ENCODE measurements at regions not wholly inside any gene's neighbourhood (a gene's known extent, or its start where the extent isn't known, plus 50 kb on each side); places are given as distances from the start of the nearest gene placed in this dataset.

DNA sequence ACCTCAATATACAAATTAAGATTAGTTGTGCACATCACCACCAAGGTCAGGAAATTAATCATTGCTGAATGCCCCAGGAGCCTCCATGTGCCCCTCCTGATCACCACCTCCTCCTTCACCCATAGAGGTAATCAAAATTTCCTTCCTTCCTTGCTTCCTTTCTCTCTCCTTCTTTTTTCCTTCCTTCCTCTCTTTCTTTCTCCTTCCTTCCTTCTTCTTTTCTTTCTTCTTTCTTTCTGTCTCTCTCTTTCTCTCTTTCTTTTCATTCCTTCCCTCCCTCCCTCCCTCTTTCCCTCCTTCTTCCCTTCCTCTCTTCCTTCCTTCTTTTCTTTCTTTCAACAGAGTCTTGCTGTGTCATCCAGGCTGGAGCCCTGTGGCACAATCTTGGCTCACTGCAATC lies 67.9 kb upstream of the FTH1 start:
- intact Hi-C loops (cut with micrococcal nuclease; ENCODE audit: unreplicated experiment): no loop called here
- BruUV-seq (replicated peaks): no TSS peak
- no peaks in the 10 kb centered on the region for H3K4me1 Mint-ChIP-seq (ENCODE audit: low read depth, unreplicated experiment)

DNA sequence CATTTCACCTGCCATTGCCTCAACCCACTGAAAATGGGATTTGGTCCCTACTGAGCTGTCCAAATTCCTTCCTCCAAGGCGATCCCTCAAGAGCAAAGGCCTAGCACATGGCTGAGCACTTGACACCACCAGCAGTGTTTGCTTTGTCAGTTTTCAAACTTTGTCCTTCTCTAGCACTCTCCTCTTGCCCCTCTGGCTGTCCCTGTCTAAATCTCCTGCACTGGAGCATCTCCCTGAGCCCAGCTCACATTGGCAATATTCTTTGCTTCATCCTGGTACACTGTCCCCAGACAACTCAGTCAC lies 66.6 kb upstream of the FTH1 start:
- intact Hi-C loops (cut with micrococcal nuclease; ENCODE audit: unreplicated experiment): no loop called here
- ChIA-PET POLR2A (no interaction called here), CTCF (no interaction called here)
- Mint-ChIP-seq H3K9me3 (ENCODE audit: unreplicated experiment) (peaks cover 8% of the 10 kb centered on the region), H3K27me3 (ENCODE audit: insufficient read depth, unreplicated experiment) (no peaks in the 10 kb centered on the region), H3K36me3 (ENCODE audit: insufficient read depth, unreplicated experiment) (no peaks in the 10 kb centered on the region), H3K4me3 (ENCODE audit: unreplicated experiment) (no peak overlapping the region), H3K27ac (ENCODE audit: unreplicated experiment) (no peak overlapping the region), H3K4me1 (ENCODE audit: low read depth, unreplicated experiment) (no peaks in the 10 kb centered on the region)
- TF ChIP-seq, protein P1, sequence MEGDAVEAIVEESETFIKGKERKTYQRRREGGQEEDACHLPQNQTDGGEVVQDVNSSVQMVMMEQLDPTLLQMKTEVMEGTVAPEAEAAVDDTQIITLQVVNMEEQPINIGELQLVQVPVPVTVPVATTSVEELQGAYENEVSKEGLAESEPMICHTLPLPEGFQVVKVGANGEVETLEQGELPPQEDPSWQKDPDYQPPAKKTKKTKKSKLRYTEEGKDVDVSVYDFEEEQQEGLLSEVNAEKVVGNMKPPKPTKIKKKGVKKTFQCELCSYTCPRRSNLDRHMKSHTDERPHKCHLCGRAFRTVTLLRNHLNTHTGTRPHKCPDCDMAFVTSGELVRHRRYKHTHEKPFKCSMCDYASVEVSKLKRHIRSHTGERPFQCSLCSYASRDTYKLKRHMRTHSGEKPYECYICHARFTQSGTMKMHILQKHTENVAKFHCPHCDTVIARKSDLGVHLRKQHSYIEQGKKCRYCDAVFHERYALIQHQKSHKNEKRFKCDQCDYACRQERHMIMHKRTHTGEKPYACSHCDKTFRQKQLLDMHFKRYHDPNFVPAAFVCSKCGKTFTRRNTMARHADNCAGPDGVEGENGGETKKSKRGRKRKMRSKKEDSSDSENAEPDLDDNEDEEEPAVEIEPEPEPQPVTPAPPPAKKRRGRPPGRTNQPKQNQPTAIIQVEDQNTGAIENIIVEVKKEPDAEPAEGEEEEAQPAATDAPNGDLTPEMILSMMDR (IDR thresholded peaks at IDR 0.05; ENCODE audit: insufficient read depth in 1 of 2, low read depth in 1 of 2, low read length in 1 of 2, severe bottlenecking in 1 of 2, unreplicated experiment in 1 of 2): no peak
- Histone ChIP-seq H3K36me3 (ENCODE audit: control insufficient read depth, insufficient read depth, low read length) (no peaks in the 10 kb centered on the region), H3K27me3 (replicated peaks; ENCODE audit: control insufficient read depth, insufficient read depth, low read length) (no peaks in the 10 kb centered on the region), H3K4me3 (ENCODE audit: low read depth, low read length) (no peak overlapping the region), H3K4me1 (no peaks in the 10 kb centered on the region), H3K9me3 (peaks cover 8% of the 10 kb centered on the region; the same call in 1 of the 2 replicates)
- DNase-seq: no peak
- no TSS peak for BruUV-seq (replicated peaks)

More for the DNA sequence above, 67.9 kb upstream of the FTH1 start:
- TF ChIP-seq, protein P1 (IDR thresholded peaks at IDR 0.05; ENCODE audit: insufficient read depth in 1 of 2, low read depth in 1 of 2, low read length in 1 of 2, severe bottlenecking in 1 of 2, unreplicated experiment in 1 of 2): no peak
- peaks cover 8% of the 10 kb centered on the region for H3K9me3 Mint-ChIP-seq (ENCODE audit: unreplicated experiment)
- H3K27ac Mint-ChIP-seq (ENCODE audit: unreplicated experiment): no peak overlapping the region
- H3K27me3 Mint-ChIP-seq (ENCODE audit: insufficient read depth, unreplicated experiment): no peaks in the 10 kb centered on the region
- Histone ChIP-seq H3K27me3 (replicated peaks; ENCODE audit: control insufficient read depth, insufficient read depth, low read length) (no peaks in the 10 kb centered on the region), H3K36me3 (ENCODE audit: control insufficient read depth, insufficient read depth, low read length) (no peaks in the 10 kb centered on the region), H3K9me3 (0 out of 2 replicates have a peak, but pooled peaks cover 8% of the 10 kb centered on the region), H3K4me3 (ENCODE audit: low read depth, low read length) (no peak overlapping the region), H3K4me1 (no peaks in the 10 kb centered on the region)
- no peaks in the 10 kb centered on the region for H3K36me3 Mint-ChIP-seq (ENCODE audit: insufficient read depth, unreplicated experiment)
- DNase-seq: no peak
- ChIA-PET POLR2A (no interaction called here), CTCF (no interaction called here)
- H3K4me3 Mint-ChIP-seq (ENCODE audit: unreplicated experiment): no peak overlapping the region

DNA sequence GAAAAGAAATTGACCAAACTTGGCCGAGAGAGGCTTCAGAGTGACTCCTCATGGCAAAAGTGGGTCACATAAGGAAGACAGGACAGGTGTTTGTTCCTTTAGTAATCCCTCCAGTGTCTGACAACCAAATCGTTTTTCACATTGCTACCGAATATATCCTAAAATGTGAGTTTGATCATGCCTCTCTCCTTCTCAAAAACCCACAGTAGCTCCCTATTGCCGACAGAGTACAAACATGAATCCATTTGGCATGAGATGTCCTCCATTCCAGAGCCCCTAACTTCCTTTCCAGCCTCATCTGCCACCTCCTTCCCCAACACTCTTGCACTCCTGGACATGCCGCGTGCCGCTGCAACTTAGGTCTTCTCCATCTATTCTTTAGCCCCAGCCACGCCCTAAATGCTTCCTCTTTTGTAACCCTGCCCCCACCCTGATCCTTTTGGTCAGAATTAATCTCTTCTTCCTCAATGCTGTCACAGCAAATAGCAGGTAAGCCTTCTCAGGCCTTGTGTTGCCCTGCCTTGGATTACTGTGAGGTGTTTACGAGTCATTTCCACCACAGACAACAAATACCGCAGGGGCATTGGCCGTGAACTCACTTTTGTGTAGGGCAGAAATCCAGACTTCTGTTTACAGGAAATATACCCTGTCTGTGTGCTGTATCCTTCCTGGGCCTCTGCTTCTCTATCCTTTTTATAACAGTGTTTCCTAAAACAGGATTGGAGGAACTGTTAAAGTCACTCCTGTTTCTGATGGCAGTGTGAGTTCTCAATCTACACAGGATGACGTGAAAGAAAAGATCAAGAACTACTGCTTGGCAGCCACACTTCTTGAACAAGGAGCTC lies 66.0 kb upstream of the FTH1 start:
- BruUV-seq (replicated peaks): no TSS peak
- Histone ChIP-seq H3K36me3 (ENCODE audit: control insufficient read depth, insufficient read depth, low read length) (no peaks in the 10 kb centered on the region), H3K4me3 (ENCODE audit: low read depth, low read length) (no peak overlapping the region), H3K27me3 (replicated peaks; ENCODE audit: control insufficient read depth, insufficient read depth, low read length) (no peaks in the 10 kb centered on the region), H3K4me1 (no peaks in the 10 kb centered on the region), H3K9me3 (peaks cover 4% of the 10 kb centered on the region; the same call in 1 of the 2 replicates)
- intact Hi-C loops (cut with micrococcal nuclease; ENCODE audit: unreplicated experiment): no loop called here
- Mint-ChIP-seq H3K4me3 (ENCODE audit: unreplicated experiment) (no peak overlapping the region), H3K36me3 (ENCODE audit: insufficient read depth, unreplicated experiment) (no peaks in the 10 kb centered on the region), H3K9me3 (ENCODE audit: unreplicated experiment) (peaks cover 8% of the 10 kb centered on the region), H3K27me3 (ENCODE audit: insufficient read depth, unreplicated experiment) (no peaks in the 10 kb centered on the region), H3K27ac (ENCODE audit: unreplicated experiment) (no peak overlapping the region), H3K4me1 (ENCODE audit: low read depth, unreplicated experiment) (no peaks in the 10 kb centered on the region)
- POLR2A ChIA-PET: no interaction called here
- no peak for DNase-seq
- TF ChIP-seq, protein P1 (IDR thresholded peaks at IDR 0.05; ENCODE audit: insufficient read depth in 1 of 2, low read depth in 1 of 2, low read length in 1 of 2, severe bottlenecking in 1 of 2, unreplicated experiment in 1 of 2): no peak
- CTCF ChIA-PET: interaction anchor here (0.6 kb wide), 1 partner anchor 49 kb away, joined by 3 read pairs; no protein-coding TSS in a partner anchor
